GM11168 (cell line): ENCODE measurements at regions not wholly inside any gene's neighbourhood (a gene's known extent, or its start where the extent isn't known, plus 50 kb on each side); places are given as distances from the start of the nearest gene placed in this dataset.
"Not testable (repeated sequence)": the region's sequence is repeated elsewhere in the genome, so short reads cannot be mapped to it uniquely, and the experiment has no call there.

Source experiments
- in situ Hi-C: fragments of 300-500 bp; cut with MboI; formaldehyde crosslinking; loops from one replicate; pipeline ENCODE4 v1.12.0; 2022; ENCODE audit warnings: low sequenced_read_pairs; ENCODE audit not compliant: unreplicated experiment

- in situ Hi-C loops: no loop called here
These were observed 208.5 kb upstream of the FN1 start for GRCh38 chr2:215644233-215644897.

DNA sequence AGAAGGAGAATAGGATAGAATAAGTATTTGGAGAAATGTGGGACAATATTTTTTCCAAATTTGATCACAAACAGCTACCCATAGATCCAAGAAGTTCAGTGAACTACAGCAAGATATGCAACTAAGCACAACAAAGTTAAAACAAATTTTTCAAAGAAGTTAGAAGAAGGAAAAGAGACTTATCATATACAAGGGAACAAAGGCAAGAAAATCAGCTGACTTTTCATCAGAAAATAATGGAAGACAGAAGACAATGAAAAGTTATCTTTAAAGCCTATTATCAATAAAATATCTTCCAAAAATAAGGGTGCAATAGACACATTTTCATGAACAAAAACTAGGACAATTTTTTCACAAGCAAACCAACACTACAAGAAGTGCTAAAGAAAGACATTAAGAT lies 202.8 kb upstream of the FN1 start:
- in situ Hi-C loops: no loop called here

DNA sequence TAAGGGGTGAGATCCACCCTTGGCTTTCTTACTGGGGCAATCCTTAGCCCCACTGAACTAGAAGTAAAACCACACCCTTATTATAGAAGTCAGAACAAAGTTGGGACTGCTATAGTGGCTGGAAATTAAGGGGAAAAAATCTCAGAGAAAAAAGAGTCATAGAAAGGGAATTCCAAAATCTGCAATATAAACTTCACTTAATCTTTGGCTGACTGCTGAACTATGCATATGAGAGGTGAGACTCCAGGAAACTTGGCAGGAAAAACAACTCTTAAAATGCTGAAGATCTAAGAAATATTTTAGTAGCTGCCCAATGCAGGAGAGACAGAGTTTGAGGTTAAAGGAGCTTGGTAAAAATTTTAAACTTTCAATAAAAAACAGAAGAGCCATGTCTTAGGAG lies 201.8 kb upstream of the FN1 start:
- in situ Hi-C loops: no loop called here

DNA sequence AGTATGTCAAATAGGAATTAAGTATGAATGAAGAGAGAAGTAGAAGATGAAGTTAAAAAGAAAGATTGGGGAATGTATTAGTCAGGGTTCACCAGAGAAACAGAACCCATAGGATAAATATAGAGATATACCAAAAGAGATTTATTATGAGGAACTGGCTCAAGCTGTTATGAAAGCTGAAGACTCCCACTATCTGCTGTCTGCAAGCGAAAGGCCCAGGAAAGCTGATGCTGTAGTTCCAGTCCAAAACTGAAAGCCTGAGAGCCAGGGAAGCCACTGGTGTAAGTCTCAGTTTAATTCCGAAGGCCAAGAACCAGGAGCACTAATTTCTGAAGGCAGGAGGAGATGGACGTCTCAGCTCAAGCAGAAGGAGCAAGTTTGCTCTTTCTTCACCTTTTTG lies 200.9 kb upstream of the FN1 start:
- in situ Hi-C loops: no loop called here

DNA sequence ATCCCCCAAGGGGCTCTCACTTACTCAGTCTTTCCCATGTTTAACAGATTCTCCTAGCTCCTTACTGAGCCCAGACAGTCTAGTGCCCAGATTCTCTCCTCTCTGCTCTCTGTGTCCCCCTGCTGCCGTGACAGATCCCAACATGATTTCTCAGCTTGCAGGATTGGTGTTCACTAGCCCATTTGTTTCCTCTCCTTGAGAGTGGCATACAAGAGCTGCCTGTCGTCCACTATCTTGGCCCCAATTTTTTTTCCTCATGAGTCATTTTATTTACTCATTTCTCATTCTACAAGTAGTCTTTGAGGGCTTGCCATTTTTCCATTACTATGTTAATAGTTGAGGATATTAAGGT lies 199.9 kb upstream of the FN1 start:
- in situ Hi-C loops: no loop called here

GRCh38 chr2:215635071-215635787 lies 199.4 kb upstream of the FN1 start:
- in situ Hi-C loops: no loop called here

DNA sequence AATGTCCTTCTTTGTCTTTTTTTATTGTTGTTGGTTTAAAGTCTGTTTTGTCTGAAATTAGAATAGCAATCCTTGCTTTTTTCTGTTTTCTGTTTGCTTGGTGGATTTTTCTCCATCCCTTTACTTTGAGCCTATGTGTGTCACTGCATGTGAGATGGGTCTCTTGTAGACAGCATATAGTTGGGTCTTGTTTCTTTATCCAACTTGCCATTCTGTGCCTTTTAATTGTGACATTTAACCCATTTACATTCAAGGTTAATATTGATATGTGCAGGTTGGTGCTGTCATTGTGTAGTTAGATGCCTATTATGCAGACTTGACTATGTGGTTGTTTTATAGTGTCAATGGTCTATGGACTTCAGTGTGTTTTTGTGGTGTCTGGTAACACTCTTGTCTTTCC lies 197.5 kb upstream of the FN1 start:
- in situ Hi-C loops: no loop called here

DNA sequence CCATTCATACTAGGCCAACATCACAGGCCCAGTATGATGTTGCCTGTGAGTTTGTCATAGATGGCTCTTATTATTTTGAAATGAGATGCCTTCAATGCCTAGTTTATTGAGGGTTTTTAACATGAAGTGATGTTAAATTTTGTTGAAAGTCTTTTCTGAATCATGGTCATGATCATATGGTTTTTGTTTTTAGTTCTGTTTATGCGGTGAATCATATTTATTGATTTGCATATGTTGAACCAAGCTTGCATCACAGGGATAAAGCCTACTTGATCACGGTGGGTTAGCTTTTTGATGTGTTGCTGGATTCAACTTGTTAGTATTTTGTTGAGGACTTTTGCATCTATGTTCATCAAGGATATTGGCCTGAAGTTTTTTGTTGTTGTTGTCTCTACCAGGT lies 195.8 kb upstream of the FN1 start:
- in situ Hi-C loops: no loop called here

GRCh38 chr2:215630796-215631195 lies 194.9 kb upstream of the FN1 start:
- in situ Hi-C loops: not testable (repeated sequence)

GRCh38 chr2:215627771-215628170 lies 191.9 kb upstream of the FN1 start:
- in situ Hi-C loops: no loop called here

- in situ Hi-C loops: no loop called here
These were observed 191.0 kb upstream of the FN1 start for GRCh38 chr2:215626812-215627281.

DNA sequence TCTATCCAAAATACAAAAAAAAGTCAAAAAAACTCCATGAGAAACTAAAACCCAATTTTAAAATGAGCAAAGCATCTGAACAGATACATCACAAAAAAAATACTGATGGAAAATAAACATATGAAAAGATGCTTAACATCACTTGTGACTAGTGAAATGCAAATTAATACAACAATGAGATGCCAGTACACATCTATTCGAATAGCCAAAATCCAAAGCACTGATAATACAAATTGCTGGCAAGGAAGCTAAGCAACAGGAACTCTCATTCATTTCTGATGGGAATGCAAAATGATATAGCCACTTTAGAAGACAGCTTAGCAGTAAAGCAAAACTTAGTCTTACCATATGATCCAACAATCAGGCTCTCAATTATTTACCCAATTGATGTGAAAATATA lies 190.2 kb upstream of the FN1 start:
- in situ Hi-C loops: no loop called here

GRCh38 chr2:215625207-215625606 lies 189.3 kb upstream of the FN1 start:
- in situ Hi-C loops: no loop called here

DNA sequence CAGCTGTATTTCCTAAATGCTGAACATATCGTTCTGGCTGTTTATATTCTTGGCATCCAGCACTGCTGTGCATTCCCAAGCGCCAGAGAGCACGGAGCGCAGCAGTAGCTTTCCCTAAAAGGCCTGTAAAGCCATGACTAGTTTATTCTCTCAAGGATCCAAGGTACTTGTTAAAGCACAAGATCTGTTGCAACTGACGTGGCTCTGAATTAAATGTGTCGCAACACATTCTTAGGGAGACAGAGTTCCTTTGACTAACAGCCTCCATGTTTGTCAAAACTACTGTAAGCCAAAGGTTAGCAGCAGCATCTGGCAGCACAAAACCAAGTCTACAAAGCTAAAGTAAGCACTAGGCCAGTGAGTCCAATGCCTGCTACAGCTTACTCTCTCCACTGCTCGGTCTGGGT lies 188.6 kb upstream of the FN1 start:
- in situ Hi-C loops: no loop called here

DNA sequence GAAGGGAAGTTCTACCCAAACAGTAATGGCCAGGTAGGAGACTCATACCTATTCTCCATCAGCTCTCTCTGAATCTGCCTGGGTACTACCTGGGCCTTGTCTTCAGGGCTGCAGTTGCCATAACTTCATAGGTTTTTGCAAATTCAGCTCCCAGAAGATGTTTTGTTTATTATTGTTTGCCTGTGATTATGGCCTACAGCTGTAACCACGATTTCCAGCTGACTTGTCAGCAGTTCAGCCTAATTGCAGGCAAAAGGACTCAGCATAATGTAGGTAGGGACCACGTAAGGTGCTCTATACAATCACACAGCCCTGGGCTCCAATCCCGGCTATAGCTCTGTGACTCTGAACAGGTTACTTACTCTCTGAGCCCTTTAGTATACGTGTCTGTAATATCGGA lies 187.0 kb upstream of the FN1 start:
- in situ Hi-C loops: no loop called here

DNA sequence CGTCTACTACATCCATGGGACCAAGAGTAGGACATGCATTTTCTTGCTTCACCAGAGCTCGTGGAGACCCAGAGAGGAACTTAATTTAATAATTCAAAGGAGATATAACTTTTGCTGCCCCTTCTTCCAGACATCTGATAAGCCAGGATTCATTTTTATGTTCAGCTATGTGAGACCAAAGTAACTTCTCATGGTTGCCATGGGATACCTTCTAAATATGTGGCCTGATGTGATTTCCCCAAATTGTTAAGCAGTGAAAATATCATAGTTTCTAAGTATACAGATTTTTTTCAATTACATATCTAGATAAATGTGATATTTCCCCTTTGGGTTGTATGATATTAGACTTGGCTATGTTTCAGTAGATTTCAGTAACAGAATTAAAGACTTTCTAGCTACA lies 185.5 kb upstream of the FN1 start:
- in situ Hi-C loops: no loop called here

- in situ Hi-C loops: no loop called here
These were observed 184.7 kb upstream of the FN1 start for GRCh38 chr2:215620528-215620927.

DNA sequence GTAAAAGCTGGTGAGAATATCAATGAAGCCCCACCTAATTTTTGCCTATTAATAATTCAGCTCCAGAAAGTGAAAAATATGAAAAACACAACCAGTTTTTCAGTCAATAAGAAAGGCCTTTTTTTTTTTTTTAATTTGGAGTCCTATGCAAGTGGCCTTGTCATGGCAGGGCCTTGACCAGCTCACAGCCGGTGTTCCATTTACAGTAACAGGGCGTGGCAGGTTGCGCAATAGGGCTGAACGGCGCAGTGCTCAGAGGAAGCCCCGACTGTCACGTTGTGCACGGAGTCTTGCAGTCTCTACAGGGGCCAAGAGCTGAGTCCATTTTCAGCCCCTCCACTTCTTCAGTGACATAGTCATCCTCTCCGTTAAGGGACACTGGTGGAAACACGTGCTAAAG lies 184.1 kb upstream of the FN1 start:
- in situ Hi-C loops: no loop called here

DNA sequence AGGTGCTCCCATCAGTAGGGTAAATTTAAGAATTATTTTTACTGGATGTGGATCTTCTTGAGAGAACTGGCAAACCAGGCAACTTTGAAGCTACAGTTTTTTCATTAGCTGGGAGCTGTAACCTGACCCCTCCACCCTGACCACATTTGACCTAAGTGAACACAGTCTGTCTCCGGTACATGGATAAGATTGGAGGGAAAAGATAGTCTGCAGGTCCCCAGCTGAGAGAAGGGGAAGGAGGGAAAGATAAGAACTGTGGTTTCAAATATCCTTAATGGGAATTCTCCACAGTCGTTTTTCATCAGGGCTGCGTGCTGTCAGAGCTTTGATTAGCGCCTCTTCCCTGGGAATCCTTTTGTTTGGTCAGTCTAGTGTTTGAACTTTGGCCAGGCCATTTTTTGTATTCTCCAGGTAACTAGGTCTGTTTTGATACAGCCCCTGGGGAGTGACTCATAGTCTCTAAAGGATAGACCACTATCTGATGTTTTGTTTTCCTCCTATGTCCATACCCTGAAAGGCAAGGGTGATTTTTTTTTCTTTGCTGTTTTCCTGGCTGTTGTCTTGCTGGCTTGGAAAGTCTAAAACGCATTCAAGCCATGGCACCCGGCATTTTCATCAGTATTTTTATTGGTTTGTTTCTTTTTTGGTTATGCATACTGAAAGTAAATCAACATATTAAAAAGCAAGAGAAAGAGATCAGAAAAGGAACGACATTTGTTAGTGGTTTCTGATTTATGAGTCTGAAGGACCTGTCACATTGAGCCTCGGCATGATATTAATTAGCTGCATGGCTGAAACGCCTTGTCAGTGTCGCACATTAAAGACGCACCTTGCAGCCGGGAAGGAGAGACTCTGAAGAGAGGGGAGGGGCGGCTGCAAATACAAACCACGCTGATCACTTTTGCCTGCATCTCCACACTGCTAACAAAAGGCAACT lies 183.4 kb upstream of the FN1 start:
- in situ Hi-C loops: no loop called here

GRCh38 chr2:215618145-215618544 lies 182.3 kb upstream of the FN1 start:
- in situ Hi-C loops: no loop called here
